ENCODE measurements at regions not wholly inside any gene's neighbourhood (a gene's known extent, or its start where the extent isn't known, plus 50 kb on each side); places are given as distances from the start of the nearest gene placed in this dataset.

DNA sequence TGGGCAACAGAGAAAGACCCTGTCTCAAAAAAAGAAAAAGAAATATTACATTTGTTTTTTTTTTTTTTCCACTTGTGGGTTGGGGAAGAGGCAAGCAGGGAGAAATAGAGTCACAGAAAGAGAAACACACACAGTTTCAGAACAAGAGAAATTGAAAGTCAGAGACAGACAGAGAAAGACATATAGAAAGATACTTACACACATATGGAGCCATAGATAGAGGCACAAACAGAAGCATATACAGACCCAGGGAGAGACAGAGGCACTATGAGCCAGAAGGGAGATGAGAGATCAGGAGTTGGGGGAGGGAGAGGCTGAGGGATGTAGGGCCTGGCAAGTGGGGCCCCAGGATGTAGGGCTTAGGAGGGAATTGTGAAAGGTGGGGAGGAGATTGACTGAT lies 55.2 kb upstream of the GIMD1 start:
- no peak for DNase-seq

DNA sequence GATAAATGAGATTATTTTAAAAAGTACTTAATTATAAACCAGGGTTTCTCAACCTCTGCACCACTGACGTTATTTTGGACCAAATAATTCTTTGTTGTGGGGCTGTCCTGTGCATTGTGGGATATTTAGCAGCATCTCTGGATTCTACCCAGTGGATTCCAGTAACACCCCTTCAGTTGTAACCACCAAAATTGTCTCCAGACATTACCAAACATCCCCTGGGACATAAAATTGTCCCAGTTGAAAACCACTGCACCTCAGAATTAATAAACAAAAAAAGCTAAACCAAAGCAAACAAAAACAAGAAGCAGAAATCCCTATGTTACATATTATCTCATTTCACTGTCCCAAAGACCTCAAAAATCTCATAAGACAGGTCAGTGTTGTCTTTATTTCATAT lies 54.2 kb upstream of the GIMD1 start:
- no peak for DNase-seq

DNA sequence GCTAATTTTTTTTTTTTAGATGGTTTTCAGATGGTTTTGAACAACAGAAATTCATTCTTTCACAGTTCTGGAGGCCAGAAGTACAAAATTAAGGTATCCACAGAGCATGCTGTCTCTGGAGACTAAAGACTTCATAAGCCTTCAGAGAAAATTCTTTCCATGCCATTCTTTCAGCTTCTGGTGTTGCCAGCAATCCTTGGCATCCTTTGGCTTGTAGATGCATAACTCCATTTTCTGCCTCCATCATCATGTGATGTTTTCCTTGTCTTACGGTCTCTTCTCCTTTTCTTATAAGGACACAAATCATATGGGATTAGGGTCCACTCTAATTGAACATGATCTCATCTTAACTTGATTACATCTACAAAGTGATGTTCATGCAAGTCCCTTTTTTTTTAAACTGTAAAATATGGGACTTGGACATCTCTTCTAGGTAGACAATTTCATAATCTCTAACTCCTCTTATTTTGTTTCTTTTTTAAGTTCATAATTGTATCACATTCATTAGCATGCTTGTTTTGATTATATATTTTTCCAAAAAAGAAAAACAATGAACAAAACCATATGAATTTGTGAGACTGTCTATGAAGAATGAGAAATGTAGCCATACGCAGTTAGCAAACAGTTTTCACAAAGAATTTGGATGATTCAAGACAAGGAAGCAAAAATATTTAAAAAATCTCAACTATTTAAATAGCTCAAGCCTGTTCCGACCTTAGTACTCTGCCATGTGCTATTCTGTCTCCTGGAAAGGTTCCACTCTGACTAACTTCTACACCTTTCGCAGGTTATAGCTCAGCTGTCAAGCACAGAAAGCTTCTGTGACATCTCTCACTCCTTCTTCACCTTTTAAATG lies 53.1 kb upstream of the GIMD1 start:
- DNase-seq: no peak

DNA sequence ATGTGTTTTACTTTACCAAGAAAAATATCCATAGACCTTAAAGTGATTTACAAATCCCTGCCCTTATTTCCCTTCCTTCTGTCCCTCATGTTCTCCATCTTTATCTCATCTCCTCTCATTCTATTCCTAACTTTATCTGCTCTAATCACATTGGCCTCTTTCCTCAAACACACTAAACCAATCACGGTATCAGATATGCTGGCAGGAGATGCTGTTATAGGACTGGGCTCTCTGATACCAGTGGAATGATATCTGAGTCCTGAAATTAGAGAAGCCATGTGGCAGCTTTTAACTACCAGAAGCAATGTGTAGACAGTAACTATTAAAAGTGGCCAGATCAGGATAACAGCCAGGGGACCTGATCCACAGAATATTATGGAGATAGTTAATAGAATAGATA lies 49.9 kb upstream of the GIMD1 start:
- DNase-seq: no peak
